Liver (tissue), 8 donors: ENCODE measurements at regions not wholly inside any gene's neighbourhood (a gene's known extent, or its start where the extent isn't known, plus 50 kb on each side); places are given as distances from the start of the nearest gene placed in this dataset.
A peak's percentile ranks its signal among the peaks of the same experiment; 100 is the strongest.

Experiments used
- DNase-seq: peaks from one replicate; pipeline ENCODE4 v3.0.0-alpha.2; 2017; ENCODE audit warnings: low spot score
- H3K27ac ChIP-seq, 2 donors: one replicate each; pipeline ENCODE4 v1.7.0; 2013; ENCODE audit warnings: inconsistent platforms in 2 of 2, low read length in 2 of 2, control low read depth in 1 of 2, low read depth in 1 of 2, mild to moderate bottlenecking in 1 of 2
- H3K27me3 ChIP-seq, 4 donors: one replicate each; pipeline versions ENCODE4 v1.6.1 to v1.7.0; 2013; ENCODE audit warnings: low read length in 3 of 4, inconsistent platforms in 1 of 4, mild to moderate bottlenecking in 1 of 4, moderate library complexity in 1 of 4; ENCODE audit not compliant: control insufficient read depth in 4 of 4, insufficient read depth in 4 of 4
- H3K36me3 ChIP-seq, 4 donors: one replicate each; pipeline versions ENCODE4 v1.6.1 to v1.7.0; 2013; ENCODE audit warnings: low read length in 3 of 4, mild to moderate bottlenecking in 3 of 4, low read depth in 1 of 4, moderate library complexity in 1 of 4; ENCODE audit not compliant: control insufficient read depth in 4 of 4, insufficient read depth in 3 of 4
- H3K4me1 ChIP-seq, 4 donors: one replicate each; pipeline versions ENCODE4 v1.6.1 to v1.7.0; 2013; ENCODE audit warnings: low read length in 3 of 4, mild to moderate bottlenecking in 3 of 4, moderate library complexity in 1 of 4; ENCODE audit not compliant: control insufficient read depth in 4 of 4, insufficient read depth in 4 of 4
- H3K4me3 ChIP-seq, 3 donors: one replicate each; pipeline versions ENCODE4 v1.6.1 to v1.7.0; 2013; ENCODE audit warnings: low read length in 3 of 3, control low read depth in 1 of 3, low read depth in 1 of 3, mild to moderate bottlenecking in 1 of 3
- H3K9ac ChIP-seq, 2 donors: one replicate each; pipeline ENCODE4 v1.7.0; 2013; ENCODE audit warnings: low read length in 2 of 2, mild to moderate bottlenecking in 2 of 2, moderate library complexity in 2 of 2, control low read depth in 1 of 2, low read depth in 1 of 2
- H3K9me3 ChIP-seq, 4 donors: one replicate each; pipeline versions ENCODE4 v1.6.1 to v1.7.0; 2013; ENCODE audit warnings: low read length in 3 of 4; ENCODE audit not compliant: control insufficient read depth in 4 of 4
- EGR1 ChIP-seq, 2 donors: IDR thresholded peaks; 2 replicates each; pipeline ENCODE4 v1.6.1; 2016 to 2018; ENCODE audit warnings: antibody characterized with exemption in 2 of 2, low read depth in 2 of 2
- FOXA1 ChIP-seq: IDR thresholded peaks from 2 replicates; pipeline ENCODE4 v1.6.1; 2016; ENCODE audit warnings: antibody characterized with exemption
- FOXA2 ChIP-seq: IDR thresholded peaks from 2 replicates; pipeline ENCODE4 v1.6.1; 2016; ENCODE audit warnings: antibody characterized with exemption
- GABPA ChIP-seq, 2 donors: IDR thresholded peaks in 1 of 2; conservative IDR thresholded peaks in 1 of 2; 2 replicates each; pipeline ENCODE4 v1.6.1; 2016; ENCODE audit warnings: antibody characterized with exemption in 2 of 2, mild to moderate bottlenecking in 1 of 2, moderate library complexity in 1 of 2
- HNF4A ChIP-seq, 2 donors: conservative IDR thresholded peaks; 2 replicates each; pipeline ENCODE4 v1.6.1; 2016; ENCODE audit warnings: antibody characterized with exemption in 2 of 2, mild to moderate bottlenecking in 2 of 2
- HNF4G ChIP-seq: IDR thresholded peaks from 2 replicates; pipeline ENCODE4 v1.6.1; 2016; ENCODE audit warnings: antibody characterized with exemption
- JUND ChIP-seq, 2 donors: IDR thresholded peaks; 2 replicates each; pipeline ENCODE4 v1.6.1; 2016; ENCODE audit warnings: antibody characterized with exemption in 2 of 2
- NR2F2 ChIP-seq: IDR thresholded peaks from 2 replicates; pipeline ENCODE4 v1.6.1; 2016; ENCODE audit warnings: antibody characterized with exemption
- RAD21 ChIP-seq, 2 donors: IDR thresholded peaks; 2 replicates each; pipeline ENCODE4 v1.6.1; 2016; ENCODE audit warnings: antibody characterized with exemption in 2 of 2, mild to moderate bottlenecking in 2 of 2
- REST ChIP-seq: IDR thresholded peaks from 2 replicates; pipeline ENCODE4 v1.6.1; 2016; ENCODE audit warnings: antibody characterized with exemption, mild to moderate bottlenecking
- RXRA ChIP-seq, 2 donors: IDR thresholded peaks; 2 replicates each; pipeline ENCODE4 v1.6.1; 2017 to 2018; ENCODE audit warnings: antibody characterized with exemption in 2 of 2, mild to moderate bottlenecking in 1 of 2
- SP1 ChIP-seq: IDR thresholded peaks from 2 replicates; pipeline ENCODE4 v1.6.1; 2018; ENCODE audit warnings: antibody characterized with exemption, mild to moderate bottlenecking
- TAF1 ChIP-seq: conservative IDR thresholded peaks from 2 replicates; pipeline ENCODE4 v1.6.1; 2016; ENCODE audit warnings: antibody characterized with exemption, mild to moderate bottlenecking
- YY1 ChIP-seq: IDR thresholded peaks from 2 replicates; pipeline ENCODE4 v1.6.1; 2016; ENCODE audit warnings: antibody characterized with exemption, mild to moderate bottlenecking
- ZBTB33 ChIP-seq: IDR thresholded peaks from 2 replicates; pipeline ENCODE4 v1.6.1; 2016; ENCODE audit warnings: antibody characterized with exemption
- WGBS: extraction: QIAGEN DNeasy Blood & Tissue Kit; methylation state at CpG from one replicate; pipeline ENCODE4 v1.1.7; 2013; 5-methylcytosine and 5-hydroxymethylcytosine counted together
- TF ChIP-seq, protein P1 (sequence below): fragments of 150-350 bp; IDR thresholded peaks from 2 replicates; pipeline ENCODE4 v1.5.1; 2017; ENCODE audit warnings: improper control_type of control experiment, low read depth, low read length; ENCODE audit not compliant: missing input control
- TF ChIP-seq, protein P2 (sequence below): IDR thresholded peaks from 2 replicates; pipeline ENCODE4 v1.6.1; 2016; ENCODE audit warnings: antibody characterized with exemption
- TF ChIP-seq, protein P3 (sequence below): IDR thresholded peaks from 2 replicates; pipeline ENCODE4 v1.6.1; 2016; ENCODE audit warnings: antibody characterized with exemption
- donor health status: healthy.
- donor health status: healthy.
- donor health status: healthy.
- donor health status: healthy.
- donor health status: healthy.

DNA sequence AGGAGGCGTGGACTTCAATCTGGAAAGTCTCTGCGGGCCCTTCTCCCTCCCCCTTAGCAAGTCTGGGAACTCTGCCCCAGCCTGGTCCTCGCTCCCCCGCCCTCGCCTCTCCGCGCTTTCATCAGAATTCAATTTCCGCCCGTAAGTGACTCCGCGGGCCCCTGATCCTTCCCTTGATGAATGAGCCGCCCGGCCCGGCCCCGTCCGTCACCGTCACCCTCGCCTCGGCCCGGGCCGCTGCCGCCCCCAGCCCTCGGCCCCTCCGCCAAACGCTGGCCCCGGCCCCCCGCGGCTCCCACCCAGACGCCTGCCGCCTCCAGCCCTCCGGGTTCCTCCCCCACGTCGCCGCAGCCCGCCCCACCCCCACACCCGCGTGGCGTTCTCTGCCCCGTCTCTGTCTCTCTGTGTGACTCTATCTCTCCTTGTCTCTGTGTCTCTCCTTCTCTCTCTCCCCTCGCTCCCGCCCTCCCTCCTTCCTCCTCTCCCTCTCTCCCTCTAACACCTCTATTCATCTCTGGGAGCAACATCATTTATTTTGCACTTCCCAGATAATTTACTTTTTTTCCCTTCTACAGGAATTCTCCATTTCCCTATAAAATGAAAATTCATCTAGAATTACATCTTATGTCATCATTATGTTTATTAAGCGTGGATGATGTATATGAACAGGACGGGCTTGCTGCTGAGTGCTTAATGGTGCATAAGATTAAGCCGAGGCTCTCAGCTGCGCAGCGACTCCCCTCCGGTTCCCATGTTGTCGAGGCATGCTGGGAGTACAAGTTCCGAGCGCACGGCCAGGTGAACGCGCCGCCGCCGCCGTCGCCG, 91.2 kb upstream of the PAX2 start:
- peak overlapping the region in 1 of 3 donors; percentile 18 for H3K4me3 ChIP-seq
- H3K27ac ChIP-seq, result no peak overlapping the region
- WGBS, result 3% methylated on average over 59 of the region's 59 CpGs
- TF ChIP-seq FOXA2 (no peak), JUND (IDR thresholded peaks at IDR 0.05) (no peak), GABPA (IDR thresholded peaks at IDR 0.05 in 1 of 2, conservative IDR thresholded peaks at IDR 0.05 in 1 of 2) (no peak), RAD21 (IDR thresholded peaks at IDR 0.05) (no peak), ZBTB33 (no peak), EGR1 (IDR thresholded peaks at IDR 0.05; ENCODE audit: low read depth in 2 of 2) (no peak)
- TF ChIP-seq, protein P1, sequence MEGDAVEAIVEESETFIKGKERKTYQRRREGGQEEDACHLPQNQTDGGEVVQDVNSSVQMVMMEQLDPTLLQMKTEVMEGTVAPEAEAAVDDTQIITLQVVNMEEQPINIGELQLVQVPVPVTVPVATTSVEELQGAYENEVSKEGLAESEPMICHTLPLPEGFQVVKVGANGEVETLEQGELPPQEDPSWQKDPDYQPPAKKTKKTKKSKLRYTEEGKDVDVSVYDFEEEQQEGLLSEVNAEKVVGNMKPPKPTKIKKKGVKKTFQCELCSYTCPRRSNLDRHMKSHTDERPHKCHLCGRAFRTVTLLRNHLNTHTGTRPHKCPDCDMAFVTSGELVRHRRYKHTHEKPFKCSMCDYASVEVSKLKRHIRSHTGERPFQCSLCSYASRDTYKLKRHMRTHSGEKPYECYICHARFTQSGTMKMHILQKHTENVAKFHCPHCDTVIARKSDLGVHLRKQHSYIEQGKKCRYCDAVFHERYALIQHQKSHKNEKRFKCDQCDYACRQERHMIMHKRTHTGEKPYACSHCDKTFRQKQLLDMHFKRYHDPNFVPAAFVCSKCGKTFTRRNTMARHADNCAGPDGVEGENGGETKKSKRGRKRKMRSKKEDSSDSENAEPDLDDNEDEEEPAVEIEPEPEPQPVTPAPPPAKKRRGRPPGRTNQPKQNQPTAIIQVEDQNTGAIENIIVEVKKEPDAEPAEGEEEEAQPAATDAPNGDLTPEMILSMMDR, result no peak
- no peaks in the 10 kb centered on the region for H3K36me3 ChIP-seq
- H3K9ac ChIP-seq, result no peak overlapping the region
- H3K4me1 ChIP-seq, result peaks cover 0 to 7% (median under 1%) of the 10 kb centered on the region in 4 donors
- no peaks in the 10 kb centered on the region for H3K9me3 ChIP-seq
- DNase-seq, result no peak
- H3K27me3 ChIP-seq, result peaks cover 8 to 30% (median 16%) of the 10 kb centered on the region in 4 donors

GRCh38 chr10:100654782-100655325, 90.5 kb upstream of the PAX2 start:
- H3K4me3 ChIP-seq, result peak overlapping the region in 1 of 3 donors; percentile 10
- peaks cover 8 to 35% (median 18%) of the 10 kb centered on the region in 4 donors for H3K27me3 ChIP-seq
- no peak overlapping the region for H3K9ac ChIP-seq
- no peaks in the 10 kb centered on the region for H3K36me3 ChIP-seq
- TF ChIP-seq HNF4A (conservative IDR thresholded peaks at IDR 0.05) (no peak), FOXA2 (no peak), FOXA1 (no peak), RAD21 (IDR thresholded peaks at IDR 0.05) (no peak), EGR1 (IDR thresholded peaks at IDR 0.05; ENCODE audit: low read depth in 2 of 2) (no peak), ZBTB33 (no peak), GABPA (IDR thresholded peaks at IDR 0.05 in 1 of 2, conservative IDR thresholded peaks at IDR 0.05 in 1 of 2) (no peak), RXRA (IDR thresholded peaks at IDR 0.05) (no peak), SP1 (no peak), TAF1 (no peak), YY1 (no peak), NR2F2 (no peak), JUND (IDR thresholded peaks at IDR 0.05) (no peak), HNF4G (no peak), REST (no peak)
- TF ChIP-seq, protein P1, result no peak
- TF ChIP-seq, protein P2, sequence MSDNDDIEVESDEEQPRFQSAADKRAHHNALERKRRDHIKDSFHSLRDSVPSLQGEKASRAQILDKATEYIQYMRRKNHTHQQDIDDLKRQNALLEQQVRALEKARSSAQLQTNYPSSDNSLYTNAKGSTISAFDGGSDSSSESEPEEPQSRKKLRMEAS, result no peak
- TF ChIP-seq, protein P3, sequence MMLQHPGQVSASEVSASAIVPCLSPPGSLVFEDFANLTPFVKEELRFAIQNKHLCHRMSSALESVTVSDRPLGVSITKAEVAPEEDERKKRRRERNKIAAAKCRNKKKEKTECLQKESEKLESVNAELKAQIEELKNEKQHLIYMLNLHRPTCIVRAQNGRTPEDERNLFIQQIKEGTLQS, result no peak
- H3K4me1 ChIP-seq, result peaks cover 0 to 7% (median under 1%) of the 10 kb centered on the region in 4 donors
- no peaks in the 10 kb centered on the region for H3K9me3 ChIP-seq
- WGBS, result 2% methylated on average over 46 of the region's 46 CpGs
- DNase-seq, result no peak
- H3K27ac ChIP-seq, result no peak overlapping the region
